Fibroblast of pulmonary artery (primary cell): ENCODE measurements at regions not wholly inside any gene's neighbourhood (a gene's known extent, or its start where the extent isn't known, plus 50 kb on each side); places are given as distances from the start of the nearest gene placed in this dataset.

Experiments
- DNase-seq: peaks from one replicate; pipeline ENCODE4 v3.0.0-alpha.2; 2010; ENCODE audit warnings: low read depth
- H3K4me3 ChIP-seq: replicated peaks from 2 replicates; pipeline ENCODE4 v1.5.1; 2011; ENCODE audit warnings: low read depth, mild to moderate bottlenecking, control low read depth, low read length, moderate library complexity
- CTCF ChIP-seq: IDR thresholded peaks from 2 replicates; pipeline ENCODE4 v1.5.1; 2011; ENCODE audit warnings: mild to moderate bottlenecking, control low read depth, low read length, inconsistent platforms; ENCODE audit errors: missing control alignments

- DNase-seq, result peak; percentile 91
- H3K4me3 ChIP-seq, result no peak overlapping the region
- TF ChIP-seq CTCF, result no peak
Measured at GRCh38 chr1:198444792-198445191, 95.7 kb downstream of the ATP6V1G3 start.

- TF ChIP-seq CTCF, result no peak
- H3K4me3 ChIP-seq, result no peak overlapping the region
- peak; percentile 97 for DNase-seq
Measured at GRCh38 chr1:198443365-198444233, 96.9 kb downstream of the ATP6V1G3 start.

GRCh38 chr1:198440842-198441241, 99.6 kb downstream of the ATP6V1G3 start:
- no peak for TF ChIP-seq CTCF
- DNase-seq, result no peak
- H3K4me3 ChIP-seq, result no peak overlapping the region

- peak; percentile 31 for DNase-seq
- no peak for TF ChIP-seq CTCF
- no peak overlapping the region for H3K4me3 ChIP-seq
Measured at GRCh38 chr1:198437332-198437731, 103.1 kb downstream of the ATP6V1G3 start.

- no peak for DNase-seq
- no peak for TF ChIP-seq CTCF
- no peak overlapping the region for H3K4me3 ChIP-seq
Measured at GRCh38 chr1:198436276-198436675, 104.2 kb downstream of the ATP6V1G3 start.

GRCh38 chr1:198435056-198435455, 105.4 kb downstream of the ATP6V1G3 start:
- DNase-seq, result no peak
- H3K4me3 ChIP-seq, result no peak overlapping the region
- no peak for TF ChIP-seq CTCF

- TF ChIP-seq CTCF, result no peak
- no peak overlapping the region for H3K4me3 ChIP-seq
- no peak for DNase-seq
Measured at GRCh38 chr1:198424441-198424840, 116.0 kb downstream of the ATP6V1G3 start.
